Activated T-helper 1 cell treated with anti-CD3 and anti-CD28 coated beads, Interleukin-12 subunit alpha, Interleukin-12 subunit beta, Interleukin-2, Interleukin-4 antibody, amounts not matched to agents 30 ng/mL and 10 ng/mL and 1 ng/mL, durations not matched to agents 14 hours and 24 hours and 36 hours (primary cell): ENCODE measurements at regions not wholly inside any gene's neighbourhood (a gene's known extent, or its start where the extent isn't known, plus 50 kb on each side); places are given as distances from the start of the nearest gene placed in this dataset.

ENCODE experiments used
- DNase-seq: peaks from one replicate; pipeline ENCODE4 v3.0.0; 2021; ENCODE audit warnings: low spot score
- H3K27ac Mint-ChIP-seq: one replicate; pipeline ENCODE4 v1.8.0; 2021; ENCODE audit warnings: mild to moderate bottlenecking, mixed read lengths
- H3K27me3 Mint-ChIP-seq: one replicate; pipeline ENCODE4 v1.8.0; 2022; ENCODE audit warnings: mild to moderate bottlenecking, moderate library complexity, mixed read lengths; ENCODE audit not compliant: insufficient read depth
- H3K36me3 Mint-ChIP-seq: one replicate; pipeline ENCODE4 v1.8.0; 2021; ENCODE audit warnings: low read depth, mixed read lengths
- H3K4me1 Mint-ChIP-seq: one replicate; pipeline ENCODE4 v1.8.0; 2021; ENCODE audit warnings: low read depth, mixed read lengths
- H3K4me3 Mint-ChIP-seq: one replicate; pipeline ENCODE4 v1.8.0; 2021; ENCODE audit warnings: mild to moderate bottlenecking, moderate library complexity, mixed read lengths
- H3K9me3 Mint-ChIP-seq: one replicate; pipeline ENCODE4 v1.8.0; 2021; ENCODE audit warnings: mixed read lengths
- intact Hi-C: fragments of 100-400 bp; cut with micrococcal nuclease; formaldehyde crosslinking; loops from one replicate; pipeline ENCODE4 v1.15.1; 2024

DNA sequence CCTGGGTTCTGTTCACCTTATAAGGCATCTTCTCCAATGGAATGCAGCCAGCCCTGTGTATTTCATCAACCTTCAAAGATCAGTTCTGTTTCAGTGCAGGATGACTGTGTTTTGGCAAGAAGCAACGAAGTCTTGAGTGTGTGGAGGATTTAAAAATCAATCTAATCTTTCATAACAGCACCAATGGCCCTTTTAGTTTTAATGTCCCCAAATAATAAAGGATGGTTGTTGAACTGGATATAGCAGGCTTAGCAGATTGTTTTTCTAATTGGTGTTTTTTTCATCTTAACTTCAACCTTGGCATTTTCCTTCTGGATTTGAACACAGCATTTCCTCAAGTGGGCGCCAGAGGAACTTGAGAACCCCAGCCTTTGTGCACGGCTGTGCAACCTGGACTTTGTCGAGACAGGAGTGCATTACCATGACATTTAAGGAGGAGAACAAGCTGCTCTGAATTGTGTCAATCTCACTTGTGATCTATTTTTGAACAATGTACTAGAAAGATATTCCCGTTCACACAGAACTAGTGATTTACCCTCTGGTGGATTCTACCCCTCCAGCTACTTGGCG, 313.3 kb upstream of the AKR1E2 start:
- no peaks in the 10 kb centered on the region for H3K9me3 Mint-ChIP-seq
- intact Hi-C loops: loop anchor here (2.0 kb wide), 1 partner anchor 144 kb away; no protein-coding TSS in a partner anchor
- H3K27ac Mint-ChIP-seq: no peak overlapping the region
- H3K36me3 Mint-ChIP-seq: peaks cover 2% of the 10 kb centered on the region
- H3K4me3 Mint-ChIP-seq: no peak overlapping the region
- H3K27me3 Mint-ChIP-seq: peaks cover 13% of the 10 kb centered on the region
- H3K4me1 Mint-ChIP-seq: peaks cover 12% of the 10 kb centered on the region
- no peak for DNase-seq

DNA sequence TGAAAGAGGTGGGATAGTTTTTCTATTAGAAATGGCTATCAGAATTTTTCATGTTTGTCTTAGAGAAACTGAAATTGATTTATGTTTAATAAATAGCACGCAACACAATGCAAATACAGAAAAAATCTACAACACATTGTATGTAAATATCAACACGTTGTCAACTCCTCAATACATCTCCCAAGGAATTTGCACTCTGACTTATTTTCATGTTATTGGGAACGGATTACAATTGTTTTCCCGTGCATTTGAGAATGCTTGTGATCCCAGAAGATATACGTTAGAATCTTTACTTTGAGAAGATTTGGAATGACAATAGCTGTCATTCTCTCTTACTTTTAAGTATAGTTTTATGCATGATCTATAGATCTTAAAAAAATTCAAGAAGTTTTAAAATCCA, 313.8 kb upstream of the AKR1E2 start:
- no peak for DNase-seq
- intact Hi-C loops: loop anchor here (2.0 kb wide), 1 partner anchor 145 kb away; no protein-coding TSS in a partner anchor
- no peak overlapping the region for H3K27ac Mint-ChIP-seq
- H3K27me3 Mint-ChIP-seq: peaks cover 10% of the 10 kb centered on the region
- H3K9me3 Mint-ChIP-seq: no peaks in the 10 kb centered on the region
- H3K36me3 Mint-ChIP-seq: no peaks in the 10 kb centered on the region
- no peak overlapping the region for H3K4me3 Mint-ChIP-seq
- peaks cover 12% of the 10 kb centered on the region for H3K4me1 Mint-ChIP-seq

DNA sequence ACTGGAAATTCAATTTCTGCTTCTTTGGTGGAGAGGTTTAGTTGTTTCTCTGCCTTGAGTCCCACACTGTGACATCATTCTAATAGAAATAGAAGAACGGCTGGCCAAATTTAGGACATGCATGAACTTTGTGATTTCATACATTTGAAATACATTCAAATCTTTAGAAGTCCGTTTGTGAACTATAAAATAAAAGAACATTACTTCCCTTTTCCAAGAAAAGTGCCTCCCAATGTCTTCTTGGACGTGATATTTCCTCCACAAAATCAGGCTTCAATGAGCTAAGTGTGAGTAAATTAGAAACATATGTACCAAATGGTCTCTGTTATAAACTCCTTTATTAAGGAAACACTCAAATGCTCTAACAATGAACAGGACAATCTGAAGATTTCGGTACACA, 314.5 kb upstream of the AKR1E2 start:
- DNase-seq: no peak
- Mint-ChIP-seq H3K27me3 (peaks cover 5% of the 10 kb centered on the region), H3K4me3 (no peak overlapping the region), H3K9me3 (no peaks in the 10 kb centered on the region), H3K27ac (no peak overlapping the region), H3K4me1 (peaks cover 12% of the 10 kb centered on the region), H3K36me3 (no peaks in the 10 kb centered on the region)
- intact Hi-C loops: no loop called here

DNA sequence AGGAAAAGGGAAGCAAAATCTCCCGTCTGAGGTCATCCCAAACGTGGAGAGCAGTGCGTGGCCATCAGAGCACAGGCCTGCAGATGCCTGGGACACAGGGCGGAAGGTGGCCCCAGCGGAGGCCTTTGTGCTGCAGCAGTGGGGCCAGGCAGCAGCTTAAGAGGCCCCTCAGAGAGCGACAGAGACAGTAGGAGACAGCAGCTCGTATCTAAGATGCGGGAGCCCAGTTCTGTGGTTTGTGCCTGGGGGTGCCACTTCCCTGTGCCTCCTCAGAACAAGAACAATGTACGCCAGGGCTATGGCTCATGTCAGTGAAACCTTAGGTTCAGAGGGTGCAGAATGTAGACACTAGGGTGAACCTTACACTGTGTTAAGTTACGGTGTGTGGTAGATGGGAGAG, 316.6 kb upstream of the AKR1E2 start:
- no peaks in the 10 kb centered on the region for H3K36me3 Mint-ChIP-seq
- intact Hi-C loops: no loop called here
- no peak overlapping the region for H3K4me3 Mint-ChIP-seq
- no peak overlapping the region for H3K27ac Mint-ChIP-seq
- H3K9me3 Mint-ChIP-seq: no peaks in the 10 kb centered on the region
- no peak for DNase-seq
- H3K27me3 Mint-ChIP-seq: peaks cover 5% of the 10 kb centered on the region
- peaks cover 7% of the 10 kb centered on the region for H3K4me1 Mint-ChIP-seq

DNA sequence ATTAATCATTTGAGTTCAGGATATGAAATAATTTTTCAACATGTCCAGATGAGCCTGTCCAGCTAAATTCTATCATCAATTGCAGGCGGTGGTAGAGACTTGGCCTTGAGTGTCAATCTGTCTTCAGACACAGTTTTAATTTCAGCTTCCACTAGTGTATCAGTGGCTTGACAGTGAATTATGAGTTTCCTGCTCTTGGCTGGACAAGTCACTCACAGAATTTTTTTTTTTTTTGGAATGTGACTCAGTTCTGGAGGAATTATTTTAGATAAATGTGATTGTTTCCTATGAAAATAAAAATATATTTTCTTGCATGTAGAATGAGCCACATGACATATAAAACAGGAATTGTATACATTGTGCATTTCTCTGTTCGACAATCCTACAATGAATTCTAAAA, 319.9 kb upstream of the AKR1E2 start:
- no peak overlapping the region for H3K27ac Mint-ChIP-seq
- no peak overlapping the region for H3K4me3 Mint-ChIP-seq

DNA sequence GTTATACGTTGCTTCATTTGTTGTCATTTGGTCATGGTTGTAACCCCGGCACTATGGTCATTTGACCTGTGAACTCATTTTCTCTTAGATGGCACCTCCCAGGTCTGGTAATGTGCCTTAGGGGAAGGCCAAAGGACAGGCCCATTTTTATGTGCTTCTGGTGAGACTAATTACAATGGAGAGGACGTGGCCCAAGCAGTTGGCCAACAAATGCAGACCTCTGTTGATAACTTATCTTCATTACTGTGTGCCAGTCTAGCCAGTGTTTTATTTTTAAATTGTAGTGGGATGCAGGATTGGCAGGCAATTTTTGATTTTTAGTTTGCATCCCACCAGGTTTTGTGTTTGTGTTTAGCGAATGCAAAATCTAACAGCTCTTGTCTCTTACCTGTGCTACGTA, 321.5 kb upstream of the AKR1E2 start:
- H3K4me1 Mint-ChIP-seq: no peaks in the 10 kb centered on the region
- H3K9me3 Mint-ChIP-seq: no peaks in the 10 kb centered on the region
- no peaks in the 10 kb centered on the region for H3K36me3 Mint-ChIP-seq
- no peak overlapping the region for H3K27ac Mint-ChIP-seq
- peaks cover 14% of the 10 kb centered on the region for H3K27me3 Mint-ChIP-seq
- intact Hi-C loops: no loop called here
- H3K4me3 Mint-ChIP-seq: no peak overlapping the region
- DNase-seq: no peak

More for the DNA sequence above, 319.9 kb upstream of the AKR1E2 start:
- intact Hi-C loops: no loop called here
- Mint-ChIP-seq H3K36me3 (no peaks in the 10 kb centered on the region), H3K4me1 (no peaks in the 10 kb centered on the region), H3K27me3 (peaks cover 12% of the 10 kb centered on the region), H3K9me3 (no peaks in the 10 kb centered on the region)
- no peak for DNase-seq

DNA sequence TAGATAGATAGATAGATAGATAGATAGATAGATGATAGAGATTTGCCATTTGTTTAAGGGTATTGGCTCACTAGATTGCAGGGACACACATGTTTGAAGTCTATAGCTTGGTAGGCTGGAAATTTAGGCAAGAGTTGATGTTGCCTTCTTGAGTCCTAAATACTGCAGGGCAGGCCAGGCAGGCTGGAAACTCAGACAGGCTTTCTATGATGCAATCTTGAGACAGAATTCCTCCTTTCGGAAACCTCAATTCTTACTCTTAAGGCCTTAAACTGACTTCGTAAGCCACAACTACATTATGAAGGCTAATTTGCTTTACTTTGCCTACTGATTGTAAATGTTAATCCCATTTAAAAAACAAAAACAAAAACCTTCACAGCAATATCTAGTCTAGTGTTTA, 322.9 kb upstream of the AKR1E2 start:
- no peak for DNase-seq
- peaks cover 17% of the 10 kb centered on the region for H3K27me3 Mint-ChIP-seq
- H3K27ac Mint-ChIP-seq: no peak overlapping the region
- H3K4me1 Mint-ChIP-seq: no peaks in the 10 kb centered on the region
- H3K36me3 Mint-ChIP-seq: no peaks in the 10 kb centered on the region
- no peak overlapping the region for H3K4me3 Mint-ChIP-seq
- H3K9me3 Mint-ChIP-seq: no peaks in the 10 kb centered on the region
- intact Hi-C loops: no loop called here

DNA sequence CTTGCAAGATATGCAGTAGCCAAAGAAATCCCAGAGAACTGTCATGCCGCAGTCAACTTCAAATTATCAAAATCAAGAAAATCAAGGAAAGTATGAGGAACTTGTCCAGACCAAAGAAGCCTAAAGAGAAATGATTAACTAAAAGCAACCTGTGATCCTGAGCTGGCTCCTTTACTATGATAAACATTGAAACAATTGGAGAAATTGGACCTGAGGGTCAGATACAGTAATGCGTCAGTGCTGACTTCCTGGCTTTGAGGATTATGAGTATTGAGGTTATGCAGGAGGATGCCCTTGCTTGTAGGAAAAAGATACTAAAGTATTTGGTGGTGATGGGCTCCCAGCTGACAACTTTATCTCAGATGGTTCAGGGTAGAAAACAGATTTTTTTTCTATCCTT, 324.7 kb upstream of the AKR1E2 start:
- Mint-ChIP-seq H3K27ac (no peak overlapping the region), H3K4me1 (no peaks in the 10 kb centered on the region), H3K4me3 (no peak overlapping the region), H3K9me3 (no peaks in the 10 kb centered on the region), H3K27me3 (peaks cover 17% of the 10 kb centered on the region), H3K36me3 (no peaks in the 10 kb centered on the region)
- DNase-seq: no peak
- intact Hi-C loops: no loop called here

DNA sequence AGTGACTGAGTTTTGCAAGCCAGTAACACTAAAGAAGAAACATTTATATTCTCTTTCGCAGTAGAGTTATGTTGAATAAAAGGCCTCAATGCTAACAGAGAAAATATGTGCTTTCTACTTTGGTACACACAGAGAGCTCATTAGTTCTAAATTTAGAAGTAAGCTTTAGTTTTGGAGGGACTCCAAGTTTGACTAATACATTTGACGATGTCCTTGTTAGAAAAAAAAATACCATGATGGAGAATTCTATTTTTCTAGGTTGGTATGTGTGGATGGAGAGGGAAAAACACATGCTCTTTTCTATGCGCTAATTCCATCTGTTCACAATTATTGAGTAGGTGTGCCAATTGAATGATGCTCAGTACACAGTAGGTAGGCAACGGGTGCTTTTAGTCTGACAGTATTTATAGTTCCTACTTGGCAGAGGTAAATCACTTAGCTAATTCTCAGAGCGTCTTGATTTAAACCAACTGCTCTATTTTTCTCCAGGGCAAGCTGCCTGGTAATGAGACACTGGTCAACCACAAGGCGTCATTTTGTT, 327.2 kb upstream of the AKR1E2 start:
- H3K27me3 Mint-ChIP-seq: peaks cover 11% of the 10 kb centered on the region
- DNase-seq: no peak
- intact Hi-C loops: no loop called here
- no peak overlapping the region for H3K4me3 Mint-ChIP-seq
- no peaks in the 10 kb centered on the region for H3K36me3 Mint-ChIP-seq
- H3K27ac Mint-ChIP-seq: no peak overlapping the region
- H3K4me1 Mint-ChIP-seq: no peaks in the 10 kb centered on the region
- H3K9me3 Mint-ChIP-seq: no peaks in the 10 kb centered on the region

DNA sequence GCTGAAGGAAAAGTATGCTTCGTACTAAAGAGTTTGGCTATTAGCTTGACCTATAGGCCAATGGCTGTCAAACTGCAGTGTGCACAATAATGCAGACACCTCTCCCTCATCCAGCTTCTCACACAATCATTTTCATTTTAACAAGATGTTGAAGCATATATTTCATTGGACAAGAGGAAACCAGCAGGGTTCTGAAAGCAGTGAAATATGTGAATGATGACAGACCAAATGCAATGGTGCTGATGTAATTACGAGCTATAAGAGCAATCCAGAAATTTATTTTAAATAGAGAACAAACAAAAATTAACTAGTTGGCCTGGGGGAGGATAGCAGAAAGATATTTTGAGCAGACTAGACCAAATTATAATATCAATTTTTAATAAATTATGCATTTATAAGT, 331.5 kb upstream of the AKR1E2 start:
- no peaks in the 10 kb centered on the region for H3K9me3 Mint-ChIP-seq
- no peak overlapping the region for H3K27ac Mint-ChIP-seq
- intact Hi-C loops: no loop called here
- peaks cover 11% of the 10 kb centered on the region for H3K27me3 Mint-ChIP-seq
- DNase-seq: no peak
- H3K4me3 Mint-ChIP-seq: no peak overlapping the region
- H3K36me3 Mint-ChIP-seq: no peaks in the 10 kb centered on the region
- H3K4me1 Mint-ChIP-seq: no peaks in the 10 kb centered on the region

DNA sequence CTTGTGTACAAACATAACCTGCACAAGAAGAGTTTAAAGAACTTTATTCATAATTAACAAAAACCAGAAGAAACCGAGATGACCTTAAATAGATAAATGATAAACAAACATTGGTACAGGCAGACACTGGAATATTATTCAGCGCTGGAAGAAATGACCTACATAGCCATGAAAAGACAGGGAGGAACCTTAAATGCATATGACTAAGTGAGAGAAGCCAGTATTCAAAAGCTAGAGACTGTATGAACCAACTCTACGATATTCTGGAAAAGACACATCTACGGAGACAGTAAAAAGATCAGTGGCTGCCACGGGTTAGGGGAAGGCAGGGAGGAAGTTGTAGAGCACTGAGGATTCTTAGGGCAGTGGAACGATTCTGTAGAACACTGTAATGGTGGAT, 333.8 kb upstream of the AKR1E2 start:
- peaks cover 15% of the 10 kb centered on the region for H3K27me3 Mint-ChIP-seq
- DNase-seq: no peak
- H3K36me3 Mint-ChIP-seq: no peaks in the 10 kb centered on the region
- H3K4me1 Mint-ChIP-seq: no peaks in the 10 kb centered on the region
- no peak overlapping the region for H3K4me3 Mint-ChIP-seq
- intact Hi-C loops: no loop called here
- no peak overlapping the region for H3K27ac Mint-ChIP-seq
- peaks cover 3% of the 10 kb centered on the region for H3K9me3 Mint-ChIP-seq

DNA sequence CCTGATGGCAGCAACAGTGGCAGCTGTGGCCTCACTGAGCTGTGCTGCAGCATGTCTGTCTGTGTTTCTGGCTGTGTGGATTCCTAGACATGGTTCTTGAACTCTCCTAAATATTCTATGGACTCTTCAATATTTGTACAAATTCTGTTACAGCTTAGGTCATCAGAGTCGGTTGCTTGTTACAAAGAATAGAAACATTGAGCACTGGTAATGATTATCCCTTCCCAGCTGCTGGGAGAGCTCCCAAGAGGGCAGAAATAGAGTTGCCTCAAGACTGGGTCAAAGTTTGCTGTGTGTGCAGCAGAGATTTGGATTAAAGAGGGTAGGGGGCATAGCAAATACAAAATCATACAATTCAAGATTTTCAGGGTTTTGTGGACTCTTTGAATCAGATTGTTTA, 337.1 kb upstream of the AKR1E2 start:
- no peak overlapping the region for H3K27ac Mint-ChIP-seq

DNA sequence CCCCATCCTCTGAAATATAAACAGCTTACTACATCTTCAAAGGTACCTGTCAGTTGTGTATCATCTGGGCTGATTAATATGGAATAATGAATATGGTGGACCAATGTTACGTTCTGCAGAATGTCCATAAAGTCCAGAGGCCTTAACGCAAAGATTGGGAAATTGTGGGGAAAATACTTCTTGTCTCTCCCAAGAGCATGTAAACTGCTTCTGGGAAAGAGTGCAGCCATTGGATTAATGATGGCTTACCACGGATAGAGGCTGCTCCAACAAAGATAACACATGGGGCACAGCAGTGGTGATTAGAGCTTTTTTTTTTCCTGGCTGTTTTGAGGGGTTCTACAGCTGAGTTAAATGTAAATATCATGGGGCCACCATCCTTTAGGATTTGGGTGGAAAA, 340.4 kb upstream of the AKR1E2 start:
- Mint-ChIP-seq H3K4me1 (no peaks in the 10 kb centered on the region), H3K4me3 (no peak overlapping the region), H3K27ac (no peak overlapping the region), H3K27me3 (peaks cover 11% of the 10 kb centered on the region), H3K9me3 (peaks cover 3% of the 10 kb centered on the region), H3K36me3 (no peaks in the 10 kb centered on the region)
- no peak for DNase-seq
- intact Hi-C loops: loop anchor here (5.0 kb wide), 1 partner anchor 93 kb away; no protein-coding TSS in a partner anchor

More for the DNA sequence above, 337.1 kb upstream of the AKR1E2 start:
- H3K36me3 Mint-ChIP-seq: no peaks in the 10 kb centered on the region
- no peaks in the 10 kb centered on the region for H3K4me1 Mint-ChIP-seq
- H3K9me3 Mint-ChIP-seq: peaks cover 3% of the 10 kb centered on the region
- intact Hi-C loops: loop anchor here (5.0 kb wide), 1 partner anchor 97 kb away; no protein-coding TSS in a partner anchor
- no peak for DNase-seq
- peaks cover 18% of the 10 kb centered on the region for H3K27me3 Mint-ChIP-seq
- H3K4me3 Mint-ChIP-seq: no peak overlapping the region

DNA sequence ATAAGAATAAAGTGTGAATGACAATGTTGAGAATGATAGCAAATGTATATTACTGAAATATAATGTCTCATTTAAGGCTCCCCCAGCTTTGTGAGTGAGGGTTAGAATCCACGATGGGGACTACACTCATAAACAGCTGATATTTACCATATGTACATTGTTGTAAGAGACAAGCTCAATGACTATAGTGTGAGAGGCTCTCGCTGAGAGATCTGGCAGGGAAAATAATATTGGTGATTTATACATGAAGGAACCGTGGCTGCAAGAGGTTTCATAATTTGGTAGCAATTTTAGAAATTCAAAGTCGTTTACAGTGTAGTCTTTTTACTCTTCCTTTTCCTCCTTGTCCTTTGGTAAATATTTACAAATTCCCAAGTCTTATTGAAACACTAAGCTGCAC, 342.2 kb upstream of the AKR1E2 start:
- Mint-ChIP-seq H3K4me3 (no peak overlapping the region), H3K4me1 (no peaks in the 10 kb centered on the region), H3K36me3 (peaks cover 4% of the 10 kb centered on the region), H3K9me3 (peaks cover 14% of the 10 kb centered on the region), H3K27ac (no peak overlapping the region), H3K27me3 (peaks cover 9% of the 10 kb centered on the region)
- DNase-seq: no peak
- intact Hi-C loops: no loop called here
